ENCODE measurements at regions not wholly inside any gene's neighbourhood (a gene's known extent, or its start where the extent isn't known, plus 50 kb on each side); places are given as distances from the start of the nearest gene placed in this dataset.
A peak's percentile ranks its signal among the peaks of the same experiment; 100 is the strongest.

DNA sequence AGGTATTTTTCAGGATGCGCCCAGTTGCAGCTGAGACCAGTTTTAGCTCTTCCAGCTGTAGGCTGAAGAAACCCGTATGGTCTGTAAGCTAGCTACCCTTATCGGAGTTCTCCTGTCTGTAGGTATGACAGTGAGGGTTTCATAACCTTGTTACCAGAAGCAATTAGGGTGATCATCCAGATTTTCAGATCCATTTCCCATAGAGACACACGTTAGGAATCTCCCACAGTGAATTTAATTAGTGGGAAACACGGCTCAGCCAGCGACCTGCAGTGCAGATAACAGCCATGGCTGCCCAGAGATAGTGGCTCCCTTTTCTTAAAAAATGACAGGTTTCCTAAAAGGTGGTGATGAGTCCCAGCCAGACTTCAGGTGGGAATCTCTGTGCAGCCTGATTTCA, 111.1 kb downstream of the BTBD3 start:
- Histone ChIP-seq H3K4me3 (no peak overlapping the region), H3K27ac (replicated peaks in 1 of 4) (no peak overlapping the region), H3K27me3 (no peaks in the 10 kb centered on the region), H3K36me3 (no peaks in the 10 kb centered on the region), H3K9me3 (no peaks in the 10 kb centered on the region), H3K4me1 (no peaks in the 10 kb centered on the region)
- peak; percentile 66 for DNase-seq (ENCODE audit: extremely low spot score)
- WGBS, result 87% methylated on average over 6 of the region's 6 CpGs
- intact Hi-C loops (cut with DNase I), result no loop called here
- no peak for TF ChIP-seq POLR2AphosphoS5 (IDR thresholded peaks at IDR 0.05)
- no peak for TF ChIP-seq EP300 (IDR thresholded peaks at IDR 0.05)
- no peak for TF ChIP-seq POLR2A (IDR thresholded peaks at IDR 0.05; ENCODE audit: low read depth)
- TF ChIP-seq, protein P1, sequence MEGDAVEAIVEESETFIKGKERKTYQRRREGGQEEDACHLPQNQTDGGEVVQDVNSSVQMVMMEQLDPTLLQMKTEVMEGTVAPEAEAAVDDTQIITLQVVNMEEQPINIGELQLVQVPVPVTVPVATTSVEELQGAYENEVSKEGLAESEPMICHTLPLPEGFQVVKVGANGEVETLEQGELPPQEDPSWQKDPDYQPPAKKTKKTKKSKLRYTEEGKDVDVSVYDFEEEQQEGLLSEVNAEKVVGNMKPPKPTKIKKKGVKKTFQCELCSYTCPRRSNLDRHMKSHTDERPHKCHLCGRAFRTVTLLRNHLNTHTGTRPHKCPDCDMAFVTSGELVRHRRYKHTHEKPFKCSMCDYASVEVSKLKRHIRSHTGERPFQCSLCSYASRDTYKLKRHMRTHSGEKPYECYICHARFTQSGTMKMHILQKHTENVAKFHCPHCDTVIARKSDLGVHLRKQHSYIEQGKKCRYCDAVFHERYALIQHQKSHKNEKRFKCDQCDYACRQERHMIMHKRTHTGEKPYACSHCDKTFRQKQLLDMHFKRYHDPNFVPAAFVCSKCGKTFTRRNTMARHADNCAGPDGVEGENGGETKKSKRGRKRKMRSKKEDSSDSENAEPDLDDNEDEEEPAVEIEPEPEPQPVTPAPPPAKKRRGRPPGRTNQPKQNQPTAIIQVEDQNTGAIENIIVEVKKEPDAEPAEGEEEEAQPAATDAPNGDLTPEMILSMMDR (IDR thresholded peaks at IDR 0.05), result no peak

DNA sequence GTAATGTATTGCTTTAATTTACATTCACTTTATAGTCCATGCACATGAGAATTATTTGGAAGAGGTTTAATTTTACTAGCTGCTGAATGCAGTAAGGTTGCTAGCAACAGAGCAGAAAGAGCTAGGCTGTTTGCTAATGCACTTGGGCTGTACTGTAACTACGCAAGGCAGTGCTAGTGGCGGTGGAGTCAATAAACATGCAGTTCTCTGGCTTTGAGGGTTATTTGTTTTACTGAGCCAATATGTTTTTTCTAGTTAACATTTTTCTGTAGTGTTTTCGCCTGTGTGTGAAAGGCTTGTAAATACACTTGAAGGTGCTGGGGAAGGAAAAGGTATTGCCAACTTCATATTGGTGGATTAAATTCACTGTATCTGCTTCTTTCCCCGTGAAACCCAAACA, 112.8 kb downstream of the BTBD3 start:
- intact Hi-C loops (cut with DNase I), result no loop called here
- no peaks in the 10 kb centered on the region for H3K9me3 ChIP-seq
- 54% methylated on average over 4 of the region's 4 CpGs for WGBS
- no peaks in the 10 kb centered on the region for H3K36me3 ChIP-seq
- TF ChIP-seq, protein P1 (IDR thresholded peaks at IDR 0.05), result no peak
- TF ChIP-seq EP300 (IDR thresholded peaks at IDR 0.05) (no peak), POLR2AphosphoS5 (IDR thresholded peaks at IDR 0.05) (no peak), POLR2A (IDR thresholded peaks at IDR 0.05; ENCODE audit: low read depth) (no peak)
- no peaks in the 10 kb centered on the region for H3K27me3 ChIP-seq
- no peak overlapping the region for H3K27ac ChIP-seq (replicated peaks in 1 of 4)
- no peak overlapping the region for H3K4me3 ChIP-seq
- H3K4me1 ChIP-seq, result no peaks in the 10 kb centered on the region
- DNase-seq (ENCODE audit: extremely low spot score), result peak; percentile 60

GRCh38 chr20:12036142-12036541, 118.4 kb downstream of the BTBD3 start:
- 83% methylated on average over 2 of the region's 2 CpGs for WGBS
- H3K9me3 ChIP-seq, result no peaks in the 10 kb centered on the region
- intact Hi-C loops (cut with DNase I), result no loop called here

DNA sequence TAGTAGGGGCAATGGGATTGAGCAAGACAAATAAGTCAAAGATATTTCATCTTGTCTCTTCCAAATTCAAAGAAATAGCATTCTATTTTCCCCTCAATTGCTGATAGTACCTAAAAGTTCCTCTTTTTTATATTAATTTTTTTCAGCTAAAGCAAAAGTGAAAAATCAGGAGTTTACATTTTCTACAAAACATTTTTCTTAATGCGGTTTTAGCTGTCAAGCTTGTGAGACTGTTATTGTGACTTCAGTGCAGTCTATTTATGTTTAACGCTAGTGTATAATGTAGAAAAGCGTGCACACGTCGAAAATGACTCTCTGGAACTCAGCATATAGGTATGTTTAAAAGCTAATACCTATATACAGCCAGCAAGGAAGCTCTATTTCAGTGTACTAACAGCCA, 119.8 kb downstream of the BTBD3 start:
- no peaks in the 10 kb centered on the region for H3K36me3 ChIP-seq
- no peak overlapping the region for H3K27ac ChIP-seq (replicated peaks in 1 of 4)
- intact Hi-C loops (cut with DNase I), result no loop called here
- DNase-seq (ENCODE audit: extremely low spot score), result no peak
- WGBS, result 28% methylated on average over 5 of the region's 5 CpGs
- no peaks in the 10 kb centered on the region for H3K9me3 ChIP-seq
- H3K4me1 ChIP-seq, result no peaks in the 10 kb centered on the region
- no peak for TF ChIP-seq POLR2AphosphoS5 (IDR thresholded peaks at IDR 0.05)
- TF ChIP-seq, protein P1 (IDR thresholded peaks at IDR 0.05), result no peak
- TF ChIP-seq POLR2A (IDR thresholded peaks at IDR 0.05; ENCODE audit: low read depth), result no peak
- TF ChIP-seq EP300 (IDR thresholded peaks at IDR 0.05), result no peak
- no peaks in the 10 kb centered on the region for H3K27me3 ChIP-seq
- no peak overlapping the region for H3K4me3 ChIP-seq

More at GRCh38 chr20:12036142-12036541, 118.4 kb downstream of the BTBD3 start:
- Histone ChIP-seq H3K27ac (replicated peaks in 1 of 4) (no peak overlapping the region), H3K4me3 (no peak overlapping the region), H3K27me3 (no peaks in the 10 kb centered on the region), H3K4me1 (no peaks in the 10 kb centered on the region), H3K36me3 (no peaks in the 10 kb centered on the region)
- no peak for TF ChIP-seq EP300 (IDR thresholded peaks at IDR 0.05)
- TF ChIP-seq POLR2A (IDR thresholded peaks at IDR 0.05; ENCODE audit: low read depth), result no peak
- TF ChIP-seq, protein P1 (IDR thresholded peaks at IDR 0.05), result no peak
- TF ChIP-seq POLR2AphosphoS5 (IDR thresholded peaks at IDR 0.05), result no peak
- no peak for DNase-seq (ENCODE audit: extremely low spot score)

GRCh38 chr20:12040261-12040660, 122.6 kb downstream of the BTBD3 start:
- Histone ChIP-seq H3K4me1 (no peaks in the 10 kb centered on the region), H3K9me3 (no peaks in the 10 kb centered on the region), H3K27ac (replicated peaks in 1 of 4) (no peak overlapping the region), H3K4me3 (no peak overlapping the region), H3K27me3 (no peaks in the 10 kb centered on the region), H3K36me3 (no peaks in the 10 kb centered on the region)
- WGBS, result 84% methylated on average over 7 of the region's 7 CpGs
- TF ChIP-seq EP300 (IDR thresholded peaks at IDR 0.05), result no peak
- no peak for TF ChIP-seq POLR2AphosphoS5 (IDR thresholded peaks at IDR 0.05)
- TF ChIP-seq POLR2A (IDR thresholded peaks at IDR 0.05; ENCODE audit: low read depth), result no peak
- TF ChIP-seq, protein P1 (IDR thresholded peaks at IDR 0.05), result no peak
- intact Hi-C loops (cut with DNase I), result no loop called here
- no peak for DNase-seq (ENCODE audit: extremely low spot score)
